Esophagus muscularis mucosa (tissue), 4 donors: ENCODE measurements at regions not wholly inside any gene's neighbourhood (a gene's known extent, or its start where the extent isn't known, plus 50 kb on each side); places are given as distances from the start of the nearest gene placed in this dataset.
"Not testable (repeated sequence)": the region's sequence is repeated elsewhere in the genome, so short reads cannot be mapped to it uniquely, and the experiment has no call there.

Experiments
- CTCF ChIP-seq, 3 experiments: fragments of 200-600 bp in 2 of 3; fragments of 450-650 bp in 1 of 3; sonication (generic) in 2 of 3; IDR thresholded peaks; one replicate each; pipeline ENCODE4 v1.5.1; 2017 to 2019; ENCODE audit warnings: antibody characterized with exemption in 3 of 3, mild to moderate bottlenecking in 2 of 3, moderate library complexity in 1 of 3
- EP300 ChIP-seq: sonication (generic); formaldehyde crosslinking; IDR thresholded peaks from one replicate; pipeline ENCODE4 v1.6.1; 2017; ENCODE audit warnings: antibody characterized with exemption
- POLR2A ChIP-seq: fragments of 450-650 bp; IDR thresholded peaks from one replicate; pipeline ENCODE4 v1.6.1; 2017; ENCODE audit warnings: antibody characterized with exemption, moderate library complexity, mild to moderate bottlenecking, low read depth
- POLR2AphosphoS5 ChIP-seq, 2 donors: sonication (generic); formaldehyde crosslinking; IDR thresholded peaks; one replicate each; pipeline ENCODE4 v1.6.1; 2017; ENCODE audit warnings: antibody characterized with exemption in 2 of 2

GRCh38 chr11:38512830-38513229, 1914.8 kb upstream of the RAG2 start:
- not testable (repeated sequence) for TF ChIP-seq CTCF (IDR thresholded peaks at IDR 0.05); POLR2A; POLR2AphosphoS5 (IDR thresholded peaks at IDR 0.05); EP300
